Progenitor cell of endocrine pancreas (in vitro differentiated cells): ENCODE measurements at regions not wholly inside any gene's neighbourhood (a gene's known extent, or its start where the extent isn't known, plus 50 kb on each side); places are given as distances from the start of the nearest gene placed in this dataset.
A peak's percentile ranks its signal among the peaks of the same experiment; 100 is the strongest.

Experiments
- DNase-seq: peaks from one replicate; pipeline ENCODE4 v3.0.0; 2021; ENCODE audit warnings: low spot score; ENCODE audit not compliant: unreplicated experiment
- H3K27ac Mint-ChIP-seq: 2 replicates; pipeline ENCODE4 v1.8.0; 2021; ENCODE audit warnings: mild to moderate bottlenecking, moderate library complexity, mixed read lengths
- H3K27me3 Mint-ChIP-seq: 2 replicates; pipeline ENCODE4 v1.8.0; 2021; ENCODE audit warnings: mixed read lengths
- H3K36me3 Mint-ChIP-seq: 2 replicates; pipeline ENCODE4 v1.8.0; 2022; ENCODE audit warnings: mixed read lengths; ENCODE audit not compliant: insufficient read depth
- H3K4me1 Mint-ChIP-seq: 2 replicates; pipeline ENCODE4 v1.8.0; 2021; ENCODE audit warnings: low read depth, mixed read lengths
- H3K4me3 Mint-ChIP-seq: 2 replicates; pipeline ENCODE4 v1.8.0; 2021; ENCODE audit warnings: low read depth, mild to moderate bottlenecking, moderate library complexity, mixed read lengths
- H3K9me3 Mint-ChIP-seq: 2 replicates; pipeline ENCODE4 v1.8.0; 2021; ENCODE audit warnings: low read depth, mixed read lengths
- TF ChIP-seq, protein P1 (sequence below): fragments of 200-600 bp; sonication (generic); IDR thresholded peaks from one replicate; pipeline ENCODE4 v1.5.0; 2021; ENCODE audit warnings: antibody characterized with exemption, mild to moderate bottlenecking; ENCODE audit not compliant: unreplicated experiment

DNA sequence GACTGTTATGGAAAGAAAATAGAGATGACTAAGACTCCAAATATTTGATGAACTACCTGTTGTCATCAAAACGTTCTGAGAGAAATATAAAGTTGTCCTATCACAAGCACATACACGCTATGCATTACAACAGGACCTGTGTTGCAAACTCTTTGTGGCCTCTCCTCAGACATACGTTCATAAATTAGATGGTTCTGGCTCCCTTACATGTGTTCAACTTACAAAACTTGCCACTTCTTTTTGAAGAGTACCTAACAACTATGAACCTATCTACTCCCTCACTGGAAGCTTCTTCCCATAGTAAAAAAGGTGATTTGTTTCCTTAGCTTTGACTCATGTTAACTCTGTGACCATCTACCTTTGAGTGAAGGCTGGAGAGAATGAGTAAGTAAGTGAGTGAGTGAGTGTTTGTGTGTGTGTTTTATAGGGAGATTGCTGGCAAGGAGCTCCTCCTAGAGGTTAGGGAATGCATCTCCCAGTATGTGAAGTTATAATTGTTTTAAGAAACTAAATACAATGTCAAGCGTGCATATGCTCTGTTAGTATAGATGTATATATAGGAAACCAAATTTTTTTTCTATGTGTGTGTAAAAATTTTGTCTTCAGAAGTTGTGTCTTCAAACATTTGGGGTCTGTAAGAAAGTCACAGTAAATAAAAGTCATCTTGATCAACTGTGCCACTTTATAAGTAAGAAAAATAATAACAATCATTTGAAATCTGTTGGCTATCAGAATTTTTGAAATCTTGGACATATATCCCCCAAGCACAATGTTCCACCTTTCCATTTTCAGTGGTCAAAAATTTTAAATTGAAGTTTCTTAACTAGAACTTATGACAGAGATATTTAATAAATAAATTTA, 1211.1 kb upstream of the GJE1 start:
- H3K27me3 Mint-ChIP-seq = no peaks in the 10 kb centered on the region
- no peak overlapping the region for H3K4me3 Mint-ChIP-seq
- H3K4me1 Mint-ChIP-seq = peaks cover 15% of the 10 kb centered on the region
- peaks cover 8% of the 10 kb centered on the region for H3K9me3 Mint-ChIP-seq
- no peak for DNase-seq
- TF ChIP-seq, protein P1, sequence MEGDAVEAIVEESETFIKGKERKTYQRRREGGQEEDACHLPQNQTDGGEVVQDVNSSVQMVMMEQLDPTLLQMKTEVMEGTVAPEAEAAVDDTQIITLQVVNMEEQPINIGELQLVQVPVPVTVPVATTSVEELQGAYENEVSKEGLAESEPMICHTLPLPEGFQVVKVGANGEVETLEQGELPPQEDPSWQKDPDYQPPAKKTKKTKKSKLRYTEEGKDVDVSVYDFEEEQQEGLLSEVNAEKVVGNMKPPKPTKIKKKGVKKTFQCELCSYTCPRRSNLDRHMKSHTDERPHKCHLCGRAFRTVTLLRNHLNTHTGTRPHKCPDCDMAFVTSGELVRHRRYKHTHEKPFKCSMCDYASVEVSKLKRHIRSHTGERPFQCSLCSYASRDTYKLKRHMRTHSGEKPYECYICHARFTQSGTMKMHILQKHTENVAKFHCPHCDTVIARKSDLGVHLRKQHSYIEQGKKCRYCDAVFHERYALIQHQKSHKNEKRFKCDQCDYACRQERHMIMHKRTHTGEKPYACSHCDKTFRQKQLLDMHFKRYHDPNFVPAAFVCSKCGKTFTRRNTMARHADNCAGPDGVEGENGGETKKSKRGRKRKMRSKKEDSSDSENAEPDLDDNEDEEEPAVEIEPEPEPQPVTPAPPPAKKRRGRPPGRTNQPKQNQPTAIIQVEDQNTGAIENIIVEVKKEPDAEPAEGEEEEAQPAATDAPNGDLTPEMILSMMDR = peak; percentile 80
- no peak overlapping the region for H3K27ac Mint-ChIP-seq
- H3K36me3 Mint-ChIP-seq = no peaks in the 10 kb centered on the region

GRCh38 chr6:140917911-140918310, 1214.8 kb upstream of the GJE1 start:
- Mint-ChIP-seq H3K36me3 (no peaks in the 10 kb centered on the region), H3K4me3 (no peak overlapping the region), H3K27ac (no peak overlapping the region), H3K9me3 (peaks cover 8% of the 10 kb centered on the region), H3K27me3 (no peaks in the 10 kb centered on the region), H3K4me1 (peaks cover 15% of the 10 kb centered on the region)
- no peak for DNase-seq
- TF ChIP-seq, protein P1 = no peak

GRCh38 chr6:140915551-140915950, 1217.2 kb upstream of the GJE1 start:
- no peaks in the 10 kb centered on the region for H3K36me3 Mint-ChIP-seq
- H3K27me3 Mint-ChIP-seq = no peaks in the 10 kb centered on the region
- DNase-seq = no peak
- H3K4me3 Mint-ChIP-seq = no peak overlapping the region
- no peak overlapping the region for H3K27ac Mint-ChIP-seq
- H3K4me1 Mint-ChIP-seq = peaks cover 10% of the 10 kb centered on the region
- TF ChIP-seq, protein P1 = no peak
- peaks cover 8% of the 10 kb centered on the region for H3K9me3 Mint-ChIP-seq

GRCh38 chr6:140915103-140915502, 1217.6 kb upstream of the GJE1 start:
- H3K27ac Mint-ChIP-seq = no peak overlapping the region
- no peak for DNase-seq
- peaks cover 8% of the 10 kb centered on the region for H3K9me3 Mint-ChIP-seq
- TF ChIP-seq, protein P1 = no peak
- H3K4me1 Mint-ChIP-seq = peaks cover 9% of the 10 kb centered on the region
- no peaks in the 10 kb centered on the region for H3K36me3 Mint-ChIP-seq
- H3K4me3 Mint-ChIP-seq = no peak overlapping the region
- no peaks in the 10 kb centered on the region for H3K27me3 Mint-ChIP-seq

GRCh38 chr6:140912686-140913085, 1220.0 kb upstream of the GJE1 start:
- no peak for DNase-seq
- H3K36me3 Mint-ChIP-seq = no peaks in the 10 kb centered on the region
- no peaks in the 10 kb centered on the region for H3K27me3 Mint-ChIP-seq
- no peak overlapping the region for H3K27ac Mint-ChIP-seq
- H3K4me3 Mint-ChIP-seq = no peak overlapping the region
- TF ChIP-seq, protein P1 = no peak
- peaks cover 4% of the 10 kb centered on the region for H3K9me3 Mint-ChIP-seq
- no peaks in the 10 kb centered on the region for H3K4me1 Mint-ChIP-seq
